ENCODE measurements at regions not wholly inside any gene's neighbourhood (a gene's known extent, or its start where the extent isn't known, plus 50 kb on each side); places are given as distances from the start of the nearest gene placed in this dataset.

GRCh38 chr16:59697761-59698160, 963.6 kb upstream of the GOT2 start:
- Histone ChIP-seq H3K27me3 (ENCODE audit: insufficient read depth) (no peaks in the 10 kb centered on the region), H3K9me2 (ENCODE audit: insufficient read depth) (0 out of 2 replicates have a peak, but pooled peaks cover 4% of the 10 kb centered on the region), H3K4me1 (ENCODE audit: insufficient read depth) (no peaks in the 10 kb centered on the region), H3F3A (replicated peaks; ENCODE audit: low read depth) (no peaks in the 10 kb centered on the region), H3K36me3 (ENCODE audit: insufficient read depth) (no peaks in the 10 kb centered on the region), H3K4me3 (no peak overlapping the region), H3K4me2 (no peak overlapping the region), H3K27ac (ENCODE audit: low read depth) (no peak overlapping the region), H3K79me2 (replicated peaks; ENCODE audit: insufficient read depth) (no peaks in the 10 kb centered on the region), H4K20me1 (replicated peaks; ENCODE audit: insufficient read depth) (no peaks in the 10 kb centered on the region), H2AFZ (no peak overlapping the region)
- ATAC-seq: no peak
- Mint-ChIP-seq H3K4me3 (no peak overlapping the region), H3K27me3 (ENCODE audit: insufficient read depth, low read depth, poor library complexity) (no peaks in the 10 kb centered on the region), H3K27ac (no peak overlapping the region), H3K4me1 (no peaks in the 10 kb centered on the region), H3K9me3 (peaks cover 4% of the 10 kb centered on the region; the same call in 2 of the 3 replicates), H3K36me3 (ENCODE audit: low read depth) (peaks cover 4% of the 10 kb centered on the region; the same call in 1 of the 3 replicates)
- no peak for TF ChIP-seq NANOG (IDR thresholded peaks at IDR 0.05; ENCODE audit: borderline replicate concordance)
- TF ChIP-seq CTCF (conservative IDR thresholded peaks at IDR 0.05; ENCODE audit: low read depth in 2 of 2): no peak
- TF ChIP-seq REST (IDR thresholded peaks at IDR 0.05; ENCODE audit: unreplicated experiment): no peak
- TF ChIP-seq ETS1 (IDR thresholded peaks at IDR 0.05): no peak
- TF ChIP-seq CREB1 (CRISPR knock-in tag; IDR thresholded peaks at IDR 0.05; ENCODE audit: low read depth): no peak
- no peak for TF ChIP-seq EZH2 (IDR thresholded peaks at IDR 0.05; ENCODE audit: low read depth, unreplicated experiment)
- TF ChIP-seq JUNB (IDR thresholded peaks at IDR 0.05; ENCODE audit: unreplicated experiment): no peak
- no peak for TF ChIP-seq EZH2phosphoT487 (IDR thresholded peaks at IDR 0.05; ENCODE audit: unreplicated experiment)
- no peak for TF ChIP-seq POLR2AphosphoS5 (IDR thresholded peaks at IDR 0.05; ENCODE audit: low read depth)
- TF ChIP-seq ZNF114 (CRISPR knock-in tag; IDR thresholded peaks at IDR 0.05): no peak
- no peak for TF ChIP-seq ZNF462 (CRISPR knock-in tag; IDR thresholded peaks at IDR 0.05)
- TF ChIP-seq ZNF331 (CRISPR knock-in tag; IDR thresholded peaks at IDR 0.05; ENCODE audit: low read depth): no peak
- no peak for TF ChIP-seq STAT1 (IDR thresholded peaks at IDR 0.05; ENCODE audit: unreplicated experiment)
- no peak for DNase-seq (ENCODE audit: low spot score)
